Lung (tissue), 11 donors: ENCODE measurements at regions not wholly inside any gene's neighbourhood (a gene's known extent, or its start where the extent isn't known, plus 50 kb on each side); places are given as distances from the start of the nearest gene placed in this dataset.
A peak's percentile ranks its signal among the peaks of the same experiment; 100 is the strongest.

Experiments
- ATAC-seq: fragments of 200-7000 bp; cut with Tn5 transposase; one replicate; pipeline ENCODE4 v1.9.1; 2020; ENCODE audit warnings: moderate number of reproducible peaks; ENCODE audit not compliant: insufficient read depth, low FRiP score
- DNase-seq, 3 donors: peaks; one replicate each; pipeline ENCODE4 v3.0.0-alpha.2; 2013 to 2017
- H3K27ac ChIP-seq, 2 donors: one replicate each; pipeline ENCODE4 v1.5.1; 2013; ENCODE audit warnings: mild to moderate bottlenecking in 2 of 2, moderate library complexity in 2 of 2, control low read depth in 1 of 2, inconsistent platforms in 1 of 2, low read depth in 1 of 2, low read length in 1 of 2
- H3K27me3 ChIP-seq, 3 donors: one replicate each; pipeline ENCODE4 v1.5.1; 2013; ENCODE audit warnings: low read length in 2 of 3; ENCODE audit not compliant: control insufficient read depth in 3 of 3, insufficient read depth in 3 of 3
- H3K36me3 ChIP-seq, 4 donors: one replicate each; pipeline ENCODE4 v1.5.1; 2013; ENCODE audit warnings: low read length in 4 of 4, mild to moderate bottlenecking in 1 of 4, moderate library complexity in 1 of 4; ENCODE audit not compliant: control insufficient read depth in 4 of 4, insufficient read depth in 4 of 4
- H3K4me1 ChIP-seq, 5 donors: one replicate each; pipeline ENCODE4 v1.5.1; 2013; ENCODE audit warnings: low read length in 5 of 5, mild to moderate bottlenecking in 2 of 5, moderate library complexity in 1 of 5; ENCODE audit not compliant: control insufficient read depth in 5 of 5, insufficient read depth in 5 of 5
- H3K4me3 ChIP-seq: one replicate; pipeline ENCODE4 v1.5.1; 2013; ENCODE audit warnings: mild to moderate bottlenecking, control low read depth, moderate library complexity
- H3K9ac ChIP-seq, 2 donors: one replicate each; pipeline ENCODE4 v1.5.1; 2013; ENCODE audit warnings: low read length in 2 of 2, control low read depth in 1 of 2; ENCODE audit not compliant: insufficient read depth in 1 of 2
- H3K9me3 ChIP-seq, 4 donors: one replicate each; pipeline ENCODE4 v1.5.1; 2013; ENCODE audit warnings: low read length in 3 of 4, mild to moderate bottlenecking in 1 of 4, moderate library complexity in 1 of 4; ENCODE audit not compliant: control insufficient read depth in 4 of 4, insufficient read depth in 3 of 4
- WGBS, 2 donors: extraction: QIAGEN DNeasy Blood & Tissue Kit; methylation state at CpG; one replicate each; pipeline ENCODE4 v1.1.7; 2013; 5-methylcytosine and 5-hydroxymethylcytosine counted together
- TF ChIP-seq, protein P1 (sequence below): IDR thresholded peaks from 2 replicates; pipeline ENCODE4 v1.5.1; 2012; ENCODE audit warnings: mild to moderate bottlenecking; ENCODE audit errors: control extremely low read depth, extremely low read depth
- donor health status: control.
- donor health status: control.
- donor health status: Bipolar disorder and iron deficiency.
- donor health status: healthy.
- donor health status: DM: yes; HTN: yes; CAD: no.

DNA sequence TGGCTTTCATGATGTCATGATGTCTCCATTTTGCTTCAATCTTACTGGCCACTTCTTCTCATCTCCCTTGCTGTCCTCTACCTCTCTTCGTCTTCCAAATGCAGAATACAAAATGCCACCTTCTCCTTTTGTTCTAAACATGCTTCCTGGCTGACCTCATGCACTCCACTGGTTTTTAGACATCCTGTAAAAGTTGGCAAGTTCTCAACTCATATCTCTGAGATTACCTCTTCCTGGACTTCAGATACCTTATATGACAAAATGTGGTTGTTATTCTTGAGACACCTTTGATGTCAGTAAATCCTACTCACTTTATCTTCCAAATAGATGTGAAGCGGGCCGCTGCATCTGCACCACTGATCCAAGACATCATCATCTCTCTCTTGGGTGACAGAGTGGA, 212.7 kb upstream of the FOXA2 start:
- TF ChIP-seq, protein P1, sequence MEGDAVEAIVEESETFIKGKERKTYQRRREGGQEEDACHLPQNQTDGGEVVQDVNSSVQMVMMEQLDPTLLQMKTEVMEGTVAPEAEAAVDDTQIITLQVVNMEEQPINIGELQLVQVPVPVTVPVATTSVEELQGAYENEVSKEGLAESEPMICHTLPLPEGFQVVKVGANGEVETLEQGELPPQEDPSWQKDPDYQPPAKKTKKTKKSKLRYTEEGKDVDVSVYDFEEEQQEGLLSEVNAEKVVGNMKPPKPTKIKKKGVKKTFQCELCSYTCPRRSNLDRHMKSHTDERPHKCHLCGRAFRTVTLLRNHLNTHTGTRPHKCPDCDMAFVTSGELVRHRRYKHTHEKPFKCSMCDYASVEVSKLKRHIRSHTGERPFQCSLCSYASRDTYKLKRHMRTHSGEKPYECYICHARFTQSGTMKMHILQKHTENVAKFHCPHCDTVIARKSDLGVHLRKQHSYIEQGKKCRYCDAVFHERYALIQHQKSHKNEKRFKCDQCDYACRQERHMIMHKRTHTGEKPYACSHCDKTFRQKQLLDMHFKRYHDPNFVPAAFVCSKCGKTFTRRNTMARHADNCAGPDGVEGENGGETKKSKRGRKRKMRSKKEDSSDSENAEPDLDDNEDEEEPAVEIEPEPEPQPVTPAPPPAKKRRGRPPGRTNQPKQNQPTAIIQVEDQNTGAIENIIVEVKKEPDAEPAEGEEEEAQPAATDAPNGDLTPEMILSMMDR, result no peak
- peaks cover 0 to 10% (median 6%) of the 10 kb centered on the region in 5 donors for H3K4me1 ChIP-seq
- ATAC-seq (no peak), DNase-seq (no peak)
- WGBS, 2 donors, result 64 to 82% methylated on average over 3 of the region's 3 CpGs
- H3K9me3 ChIP-seq, result peaks cover 0 to 2% (median 0%) of the 10 kb centered on the region in 4 donors
- no peaks in the 10 kb centered on the region for H3K36me3 ChIP-seq
- H3K27me3 ChIP-seq, result no peaks in the 10 kb centered on the region
- H3K4me3 ChIP-seq, result no peak overlapping the region
- no peak overlapping the region for H3K9ac ChIP-seq
- H3K27ac ChIP-seq, result no peak overlapping the region

GRCh38 chr20:22799687-22800086, 215.3 kb upstream of the FOXA2 start:
- Histone ChIP-seq H3K9ac (no peak overlapping the region), H3K4me3 (no peak overlapping the region), H3K27me3 (no peaks in the 10 kb centered on the region), H3K9me3 (peaks cover 0 to 2% (median 0%) of the 10 kb centered on the region in 4 donors), H3K36me3 (no peaks in the 10 kb centered on the region), H3K27ac (no peak overlapping the region), H3K4me1 (peaks cover 0 to 10% (median 3%) of the 10 kb centered on the region in 5 donors)
- DNase-seq (no peak), ATAC-seq (no peak)
- WGBS, 2 donors, result 74 to 91% methylated on average over 3 of the region's 3 CpGs
- TF ChIP-seq, protein P1, result no peak

GRCh38 chr20:22800129-22800528, 215.8 kb upstream of the FOXA2 start:
- DNase-seq (no peak), ATAC-seq (no peak)
- Histone ChIP-seq H3K9ac (no peak overlapping the region), H3K27me3 (no peaks in the 10 kb centered on the region), H3K36me3 (no peaks in the 10 kb centered on the region), H3K4me3 (no peak overlapping the region), H3K4me1 (peaks cover 0 to 13% (median 3%) of the 10 kb centered on the region in 5 donors), H3K27ac (no peak overlapping the region), H3K9me3 (peaks cover 0 to 2% (median 0%) of the 10 kb centered on the region in 4 donors)
- 67 to 84% methylated on average over 1 of the region's 1 CpG for WGBS, 2 donors
- TF ChIP-seq, protein P1, result no peak

DNA sequence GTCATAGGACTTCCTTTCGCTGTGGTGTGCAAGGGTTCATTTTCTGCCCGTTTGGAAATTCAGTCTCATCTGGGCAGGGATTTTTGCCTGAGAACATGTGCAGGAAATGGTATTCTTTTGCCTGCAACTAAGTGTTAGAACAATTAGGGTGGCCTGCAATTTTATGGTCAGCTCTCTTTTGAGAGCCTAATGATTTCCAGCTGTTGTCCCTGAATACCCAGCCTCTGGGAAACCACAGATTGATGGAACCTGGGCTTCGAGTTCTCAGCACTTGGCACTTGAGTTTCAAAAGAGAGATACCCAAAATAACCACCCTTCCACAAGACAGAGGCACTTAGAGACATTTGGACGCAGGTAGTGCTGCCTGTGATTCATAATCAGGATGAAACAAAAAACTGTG, 217.2 kb upstream of the FOXA2 start:
- 54 to 69% methylated on average over 4 of the region's 4 CpGs for WGBS, 2 donors
- no peaks in the 10 kb centered on the region for H3K9me3 ChIP-seq
- H3K27me3 ChIP-seq, result no peaks in the 10 kb centered on the region
- H3K9ac ChIP-seq, result no peak overlapping the region
- H3K4me3 ChIP-seq, result no peak overlapping the region
- ATAC-seq, result no peak
- no peak overlapping the region for H3K27ac ChIP-seq
- H3K36me3 ChIP-seq, result no peaks in the 10 kb centered on the region
- DNase-seq, result peak in 1 of 3 donors; percentile 20
- TF ChIP-seq, protein P1, result no peak
- peaks cover 0 to 14% (median 3%) of the 10 kb centered on the region in 5 donors for H3K4me1 ChIP-seq
